MM.1S (cell line): ENCODE measurements at regions not wholly inside any gene's neighbourhood (a gene's known extent, or its start where the extent isn't known, plus 50 kb on each side); places are given as distances from the start of the nearest gene placed in this dataset.

Experiments
- EZH2phosphoT487 ChIP-seq: fragments of 300-600 bp; sonication (generic); IDR thresholded peaks from 2 replicates; pipeline ENCODE4 v1.6.1; 2018; ENCODE audit warnings: antibody characterized with exemption, low read length
- TF ChIP-seq, protein P1 (sequence below): fragments of 300-600 bp; sonication (generic); IDR thresholded peaks from 2 replicates; pipeline ENCODE4 v1.5.1; 2016; ENCODE audit warnings: antibody characterized with exemption, low read length, mixed read lengths

DNA sequence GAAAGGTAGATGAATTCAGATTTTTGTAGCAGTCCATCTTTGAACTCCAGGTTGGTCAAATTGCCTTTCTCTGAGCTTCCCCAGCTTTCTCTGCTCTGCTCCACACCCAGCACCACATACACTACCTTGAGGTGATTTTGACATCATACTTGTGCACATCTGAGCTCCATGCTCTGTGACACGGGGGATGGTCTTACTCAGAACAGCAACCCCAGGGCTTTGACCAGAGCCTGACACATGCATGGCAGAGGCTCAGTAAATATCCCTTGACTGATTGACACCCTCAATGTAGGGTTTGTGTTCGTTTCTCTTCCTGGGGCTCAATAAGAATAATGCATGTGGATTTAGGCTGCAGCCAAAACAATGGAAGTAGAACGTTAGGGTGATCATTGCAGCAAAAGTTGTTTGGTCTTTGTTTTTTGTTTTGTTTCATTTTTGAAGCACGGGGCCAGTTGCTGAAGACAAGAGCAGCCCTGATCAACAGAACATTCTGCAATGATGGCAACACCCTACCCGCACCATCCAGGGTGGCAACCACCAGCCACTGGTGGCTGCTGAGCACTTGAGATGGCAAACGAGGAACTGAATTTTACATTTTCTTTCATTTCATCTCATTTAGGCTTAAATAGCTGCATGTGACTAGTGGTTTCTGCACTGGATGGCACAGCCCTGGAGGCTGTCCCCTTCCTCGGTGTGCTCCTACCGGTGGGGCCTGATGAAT, 224.8 kb upstream of the TNRC6C start:
- TF ChIP-seq, protein P1, sequence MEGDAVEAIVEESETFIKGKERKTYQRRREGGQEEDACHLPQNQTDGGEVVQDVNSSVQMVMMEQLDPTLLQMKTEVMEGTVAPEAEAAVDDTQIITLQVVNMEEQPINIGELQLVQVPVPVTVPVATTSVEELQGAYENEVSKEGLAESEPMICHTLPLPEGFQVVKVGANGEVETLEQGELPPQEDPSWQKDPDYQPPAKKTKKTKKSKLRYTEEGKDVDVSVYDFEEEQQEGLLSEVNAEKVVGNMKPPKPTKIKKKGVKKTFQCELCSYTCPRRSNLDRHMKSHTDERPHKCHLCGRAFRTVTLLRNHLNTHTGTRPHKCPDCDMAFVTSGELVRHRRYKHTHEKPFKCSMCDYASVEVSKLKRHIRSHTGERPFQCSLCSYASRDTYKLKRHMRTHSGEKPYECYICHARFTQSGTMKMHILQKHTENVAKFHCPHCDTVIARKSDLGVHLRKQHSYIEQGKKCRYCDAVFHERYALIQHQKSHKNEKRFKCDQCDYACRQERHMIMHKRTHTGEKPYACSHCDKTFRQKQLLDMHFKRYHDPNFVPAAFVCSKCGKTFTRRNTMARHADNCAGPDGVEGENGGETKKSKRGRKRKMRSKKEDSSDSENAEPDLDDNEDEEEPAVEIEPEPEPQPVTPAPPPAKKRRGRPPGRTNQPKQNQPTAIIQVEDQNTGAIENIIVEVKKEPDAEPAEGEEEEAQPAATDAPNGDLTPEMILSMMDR = no peak
- no peak for TF ChIP-seq EZH2phosphoT487
